ENCODE measurements at regions not wholly inside any gene's neighbourhood (a gene's known extent, or its start where the extent isn't known, plus 50 kb on each side); places are given as distances from the start of the nearest gene placed in this dataset.

GRCh38 chr2:107025291-107025857, 139.4 kb upstream of the ST6GAL2 start:
- no peak for TF ChIP-seq CTCF (conservative IDR thresholded peaks at IDR 0.05; ENCODE audit: low read depth, low read length)
- no peak for TF ChIP-seq EZH2 (IDR thresholded peaks at IDR 0.05; ENCODE audit: borderline replicate concordance, low read depth, low read length, poor library complexity, severe bottlenecking)
- no peak overlapping the region for H3K27ac ChIP-seq (ENCODE audit: low read depth, low read length, poor library complexity, severe bottlenecking)
- ChIA-PET CTCF (no interaction called here), POLR2A (ENCODE audit: low non-redundant PET) (no interaction called here)
- no peak overlapping the region for H3K4me3 ChIP-seq (ENCODE audit: low read depth, low read length, poor library complexity, severe bottlenecking)
- H3K27me3 ChIP-seq (replicated peaks; ENCODE audit: insufficient read depth, low read depth, low read length, poor library complexity): no peaks in the 10 kb centered on the region
- intact Hi-C loops (cut with micrococcal nuclease; ENCODE audit: unreplicated experiment): no loop called here
- BruUV-seq (replicated peaks): no TSS peak
- no peaks in the 10 kb centered on the region for H3K4me1 ChIP-seq (ENCODE audit: insufficient read depth, low read length, poor library complexity, severe bottlenecking)
- no peaks in the 10 kb centered on the region for H3K36me3 ChIP-seq (ENCODE audit: insufficient read depth, low read length, poor library complexity, severe bottlenecking)
- no peak for DNase-seq (ENCODE audit: low spot score)
- no peaks in the 10 kb centered on the region for H3K9me3 ChIP-seq (ENCODE audit: low read depth, low read length, poor library complexity, severe bottlenecking)

GRCh38 chr2:107025869-107026380, 140.0 kb upstream of the ST6GAL2 start:
- no peaks in the 10 kb centered on the region for H3K27me3 ChIP-seq (replicated peaks; ENCODE audit: insufficient read depth, low read depth, low read length, poor library complexity)
- H3K36me3 ChIP-seq (ENCODE audit: insufficient read depth, low read length, poor library complexity, severe bottlenecking): no peaks in the 10 kb centered on the region
- H3K4me1 ChIP-seq (ENCODE audit: insufficient read depth, low read length, poor library complexity, severe bottlenecking): no peaks in the 10 kb centered on the region
- no peak overlapping the region for H3K27ac ChIP-seq (ENCODE audit: low read depth, low read length, poor library complexity, severe bottlenecking)
- DNase-seq (ENCODE audit: low spot score): no peak
- no peaks in the 10 kb centered on the region for H3K9me3 ChIP-seq (ENCODE audit: low read depth, low read length, poor library complexity, severe bottlenecking)
- intact Hi-C loops (cut with micrococcal nuclease; ENCODE audit: unreplicated experiment): no loop called here
- CTCF ChIA-PET: no interaction called here
- POLR2A ChIA-PET (ENCODE audit: low non-redundant PET): no interaction called here
- no peak overlapping the region for H3K4me3 ChIP-seq (ENCODE audit: low read depth, low read length, poor library complexity, severe bottlenecking)
- BruUV-seq (replicated peaks): no TSS peak
- TF ChIP-seq CTCF (conservative IDR thresholded peaks at IDR 0.05; ENCODE audit: low read depth, low read length) (no peak), EZH2 (IDR thresholded peaks at IDR 0.05; ENCODE audit: borderline replicate concordance, low read depth, low read length, poor library complexity, severe bottlenecking) (no peak)

GRCh38 chr2:107027205-107027604, 141.2 kb upstream of the ST6GAL2 start:
- BruUV-seq (replicated peaks): no TSS peak
- ChIA-PET POLR2A (ENCODE audit: low non-redundant PET) (no interaction called here), CTCF (no interaction called here)
- Histone ChIP-seq H3K4me1 (ENCODE audit: insufficient read depth, low read length, poor library complexity, severe bottlenecking) (no peaks in the 10 kb centered on the region), H3K4me3 (ENCODE audit: low read depth, low read length, poor library complexity, severe bottlenecking) (no peak overlapping the region), H3K27me3 (replicated peaks; ENCODE audit: insufficient read depth, low read depth, low read length, poor library complexity) (no peaks in the 10 kb centered on the region), H3K9me3 (ENCODE audit: low read depth, low read length, poor library complexity, severe bottlenecking) (no peaks in the 10 kb centered on the region), H3K27ac (ENCODE audit: low read depth, low read length, poor library complexity, severe bottlenecking) (no peak overlapping the region), H3K36me3 (ENCODE audit: insufficient read depth, low read length, poor library complexity, severe bottlenecking) (no peaks in the 10 kb centered on the region)
- no peak for TF ChIP-seq EZH2 (IDR thresholded peaks at IDR 0.05; ENCODE audit: borderline replicate concordance, low read depth, low read length, poor library complexity, severe bottlenecking)
- no peak for TF ChIP-seq CTCF (conservative IDR thresholded peaks at IDR 0.05; ENCODE audit: low read depth, low read length)
- DNase-seq (ENCODE audit: low spot score): no peak
- intact Hi-C loops (cut with micrococcal nuclease; ENCODE audit: unreplicated experiment): no loop called here

Data from A673 (cell line).